Liver (tissue), 7 donors: ENCODE measurements at regions not wholly inside any gene's neighbourhood (a gene's known extent, or its start where the extent isn't known, plus 50 kb on each side); places are given as distances from the start of the nearest gene placed in this dataset.

Experiments used
- DNase-seq: peaks from one replicate; pipeline ENCODE4 v3.0.0-alpha.2; 2017; ENCODE audit warnings: low spot score
- H3K27ac ChIP-seq, 2 donors: one replicate each; pipeline ENCODE4 v1.7.0; 2013; ENCODE audit warnings: inconsistent platforms in 2 of 2, low read length in 2 of 2, control low read depth in 1 of 2, low read depth in 1 of 2, mild to moderate bottlenecking in 1 of 2
- H3K27me3 ChIP-seq, 4 donors: one replicate each; pipeline versions ENCODE4 v1.6.1 to v1.7.0; 2013; ENCODE audit warnings: low read length in 3 of 4, inconsistent platforms in 1 of 4, mild to moderate bottlenecking in 1 of 4, moderate library complexity in 1 of 4; ENCODE audit not compliant: control insufficient read depth in 4 of 4, insufficient read depth in 4 of 4
- H3K36me3 ChIP-seq, 4 donors: one replicate each; pipeline versions ENCODE4 v1.6.1 to v1.7.0; 2013; ENCODE audit warnings: low read length in 3 of 4, mild to moderate bottlenecking in 3 of 4, low read depth in 1 of 4, moderate library complexity in 1 of 4; ENCODE audit not compliant: control insufficient read depth in 4 of 4, insufficient read depth in 3 of 4
- H3K4me1 ChIP-seq, 4 donors: one replicate each; pipeline versions ENCODE4 v1.6.1 to v1.7.0; 2013; ENCODE audit warnings: low read length in 3 of 4, mild to moderate bottlenecking in 3 of 4, moderate library complexity in 1 of 4; ENCODE audit not compliant: control insufficient read depth in 4 of 4, insufficient read depth in 4 of 4
- H3K4me3 ChIP-seq, 3 donors: one replicate each; pipeline versions ENCODE4 v1.6.1 to v1.7.0; 2013; ENCODE audit warnings: low read length in 3 of 3, control low read depth in 1 of 3, low read depth in 1 of 3, mild to moderate bottlenecking in 1 of 3
- H3K9ac ChIP-seq, 2 donors: one replicate each; pipeline ENCODE4 v1.7.0; 2013; ENCODE audit warnings: low read length in 2 of 2, mild to moderate bottlenecking in 2 of 2, moderate library complexity in 2 of 2, control low read depth in 1 of 2, low read depth in 1 of 2
- H3K9me3 ChIP-seq, 4 donors: one replicate each; pipeline versions ENCODE4 v1.6.1 to v1.7.0; 2013; ENCODE audit warnings: low read length in 3 of 4; ENCODE audit not compliant: control insufficient read depth in 4 of 4
- FOXA2 ChIP-seq: IDR thresholded peaks from 2 replicates; pipeline ENCODE4 v1.6.1; 2016; ENCODE audit warnings: antibody characterized with exemption
- GABPA ChIP-seq, 2 donors: IDR thresholded peaks in 1 of 2; conservative IDR thresholded peaks in 1 of 2; 2 replicates each; pipeline ENCODE4 v1.6.1; 2016; ENCODE audit warnings: antibody characterized with exemption in 2 of 2, mild to moderate bottlenecking in 1 of 2, moderate library complexity in 1 of 2
- HNF4A ChIP-seq, 2 donors: conservative IDR thresholded peaks; 2 replicates each; pipeline ENCODE4 v1.6.1; 2016; ENCODE audit warnings: antibody characterized with exemption in 2 of 2, mild to moderate bottlenecking in 2 of 2
- HNF4G ChIP-seq: IDR thresholded peaks from 2 replicates; pipeline ENCODE4 v1.6.1; 2016; ENCODE audit warnings: antibody characterized with exemption
- NR2F2 ChIP-seq: IDR thresholded peaks from 2 replicates; pipeline ENCODE4 v1.6.1; 2016; ENCODE audit warnings: antibody characterized with exemption
- RAD21 ChIP-seq, 2 donors: IDR thresholded peaks; 2 replicates each; pipeline ENCODE4 v1.6.1; 2016; ENCODE audit warnings: antibody characterized with exemption in 2 of 2, mild to moderate bottlenecking in 2 of 2
- RXRA ChIP-seq, 2 donors: IDR thresholded peaks; 2 replicates each; pipeline ENCODE4 v1.6.1; 2017 to 2018; ENCODE audit warnings: antibody characterized with exemption in 2 of 2, mild to moderate bottlenecking in 1 of 2
- SP1 ChIP-seq: IDR thresholded peaks from 2 replicates; pipeline ENCODE4 v1.6.1; 2018; ENCODE audit warnings: antibody characterized with exemption, mild to moderate bottlenecking
- TAF1 ChIP-seq: conservative IDR thresholded peaks from 2 replicates; pipeline ENCODE4 v1.6.1; 2016; ENCODE audit warnings: antibody characterized with exemption, mild to moderate bottlenecking
- YY1 ChIP-seq: IDR thresholded peaks from 2 replicates; pipeline ENCODE4 v1.6.1; 2016; ENCODE audit warnings: antibody characterized with exemption, mild to moderate bottlenecking
- WGBS: extraction: QIAGEN DNeasy Blood & Tissue Kit; methylation state at CpG from one replicate; pipeline ENCODE4 v1.1.7; 2013; 5-methylcytosine and 5-hydroxymethylcytosine counted together
- TF ChIP-seq, protein P1 (sequence below): IDR thresholded peaks from 2 replicates; pipeline ENCODE4 v1.6.1; 2016; ENCODE audit warnings: antibody characterized with exemption, mild to moderate bottlenecking
- TF ChIP-seq, protein P2 (sequence below): IDR thresholded peaks from 2 replicates; pipeline ENCODE4 v1.6.1; 2016; ENCODE audit warnings: antibody characterized with exemption
- TF ChIP-seq, protein P3 (sequence below): IDR thresholded peaks from 2 replicates; pipeline ENCODE4 v1.6.1; 2016; ENCODE audit warnings: antibody characterized with exemption
- donor health status: healthy.
- donor health status: healthy.
- donor health status: healthy.
- donor health status: healthy.

DNA sequence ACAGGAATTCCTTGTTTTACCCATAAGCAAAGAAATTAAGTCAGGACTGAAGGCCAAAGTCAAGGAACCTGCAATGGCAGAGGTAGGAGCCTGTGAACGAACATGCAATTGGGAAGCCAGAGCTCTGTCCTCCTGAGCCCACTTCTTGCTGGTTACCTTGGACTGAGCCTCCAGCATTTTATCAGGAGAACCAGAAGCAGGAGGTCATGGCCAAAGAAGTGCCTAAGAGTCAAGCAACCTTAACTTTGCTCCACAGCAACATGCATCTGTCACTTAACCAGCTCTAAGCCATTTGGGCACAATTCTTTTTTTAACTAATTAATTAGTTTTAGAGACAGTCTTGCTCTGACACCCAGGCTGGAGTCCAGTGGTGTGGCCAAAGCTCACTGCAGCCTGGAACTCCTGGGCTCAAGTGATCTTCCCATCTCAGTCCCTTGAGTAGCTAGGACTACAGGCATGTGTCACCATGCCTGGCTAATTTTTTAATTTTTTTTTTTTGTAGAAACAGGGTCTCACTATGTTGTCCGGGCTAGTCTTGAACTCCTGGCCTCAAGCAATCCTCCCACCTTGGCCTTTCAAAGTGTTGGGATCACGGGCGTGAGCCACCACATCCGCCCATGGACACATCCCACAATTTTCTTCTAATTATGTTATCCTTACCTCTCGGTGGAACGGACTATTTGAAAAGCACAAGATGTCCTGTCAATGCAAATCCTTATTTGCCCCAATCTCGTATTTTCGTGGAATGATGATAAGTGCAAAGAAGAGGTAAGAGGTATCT, 334.2 kb downstream of the CD83 start:
- 95% methylated on average over 9 of the region's 9 CpGs for WGBS
- no peaks in the 10 kb centered on the region for H3K4me1 ChIP-seq
- DNase-seq: no peak
- TF ChIP-seq, protein P1, sequence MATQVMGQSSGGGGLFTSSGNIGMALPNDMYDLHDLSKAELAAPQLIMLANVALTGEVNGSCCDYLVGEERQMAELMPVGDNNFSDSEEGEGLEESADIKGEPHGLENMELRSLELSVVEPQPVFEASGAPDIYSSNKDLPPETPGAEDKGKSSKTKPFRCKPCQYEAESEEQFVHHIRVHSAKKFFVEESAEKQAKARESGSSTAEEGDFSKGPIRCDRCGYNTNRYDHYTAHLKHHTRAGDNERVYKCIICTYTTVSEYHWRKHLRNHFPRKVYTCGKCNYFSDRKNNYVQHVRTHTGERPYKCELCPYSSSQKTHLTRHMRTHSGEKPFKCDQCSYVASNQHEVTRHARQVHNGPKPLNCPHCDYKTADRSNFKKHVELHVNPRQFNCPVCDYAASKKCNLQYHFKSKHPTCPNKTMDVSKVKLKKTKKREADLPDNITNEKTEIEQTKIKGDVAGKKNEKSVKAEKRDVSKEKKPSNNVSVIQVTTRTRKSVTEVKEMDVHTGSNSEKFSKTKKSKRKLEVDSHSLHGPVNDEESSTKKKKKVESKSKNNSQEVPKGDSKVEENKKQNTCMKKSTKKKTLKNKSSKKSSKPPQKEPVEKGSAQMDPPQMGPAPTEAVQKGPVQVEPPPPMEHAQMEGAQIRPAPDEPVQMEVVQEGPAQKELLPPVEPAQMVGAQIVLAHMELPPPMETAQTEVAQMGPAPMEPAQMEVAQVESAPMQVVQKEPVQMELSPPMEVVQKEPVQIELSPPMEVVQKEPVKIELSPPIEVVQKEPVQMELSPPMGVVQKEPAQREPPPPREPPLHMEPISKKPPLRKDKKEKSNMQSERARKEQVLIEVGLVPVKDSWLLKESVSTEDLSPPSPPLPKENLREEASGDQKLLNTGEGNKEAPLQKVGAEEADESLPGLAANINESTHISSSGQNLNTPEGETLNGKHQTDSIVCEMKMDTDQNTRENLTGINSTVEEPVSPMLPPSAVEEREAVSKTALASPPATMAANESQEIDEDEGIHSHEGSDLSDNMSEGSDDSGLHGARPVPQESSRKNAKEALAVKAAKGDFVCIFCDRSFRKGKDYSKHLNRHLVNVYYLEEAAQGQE: no peak
- TF ChIP-seq RAD21 (IDR thresholded peaks at IDR 0.05) (no peak), FOXA2 (no peak), TAF1 (no peak), HNF4A (conservative IDR thresholded peaks at IDR 0.05) (no peak), NR2F2 (no peak), RXRA (IDR thresholded peaks at IDR 0.05) (no peak), HNF4G (no peak), YY1 (no peak)
- TF ChIP-seq, protein P2, sequence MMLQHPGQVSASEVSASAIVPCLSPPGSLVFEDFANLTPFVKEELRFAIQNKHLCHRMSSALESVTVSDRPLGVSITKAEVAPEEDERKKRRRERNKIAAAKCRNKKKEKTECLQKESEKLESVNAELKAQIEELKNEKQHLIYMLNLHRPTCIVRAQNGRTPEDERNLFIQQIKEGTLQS: no peak
- no peaks in the 10 kb centered on the region for H3K27me3 ChIP-seq
- H3K36me3 ChIP-seq: no peaks in the 10 kb centered on the region
- no peak overlapping the region for H3K27ac ChIP-seq
- H3K9ac ChIP-seq: no peak overlapping the region
- H3K4me3 ChIP-seq: no peak overlapping the region
- H3K9me3 ChIP-seq: no peaks in the 10 kb centered on the region

DNA sequence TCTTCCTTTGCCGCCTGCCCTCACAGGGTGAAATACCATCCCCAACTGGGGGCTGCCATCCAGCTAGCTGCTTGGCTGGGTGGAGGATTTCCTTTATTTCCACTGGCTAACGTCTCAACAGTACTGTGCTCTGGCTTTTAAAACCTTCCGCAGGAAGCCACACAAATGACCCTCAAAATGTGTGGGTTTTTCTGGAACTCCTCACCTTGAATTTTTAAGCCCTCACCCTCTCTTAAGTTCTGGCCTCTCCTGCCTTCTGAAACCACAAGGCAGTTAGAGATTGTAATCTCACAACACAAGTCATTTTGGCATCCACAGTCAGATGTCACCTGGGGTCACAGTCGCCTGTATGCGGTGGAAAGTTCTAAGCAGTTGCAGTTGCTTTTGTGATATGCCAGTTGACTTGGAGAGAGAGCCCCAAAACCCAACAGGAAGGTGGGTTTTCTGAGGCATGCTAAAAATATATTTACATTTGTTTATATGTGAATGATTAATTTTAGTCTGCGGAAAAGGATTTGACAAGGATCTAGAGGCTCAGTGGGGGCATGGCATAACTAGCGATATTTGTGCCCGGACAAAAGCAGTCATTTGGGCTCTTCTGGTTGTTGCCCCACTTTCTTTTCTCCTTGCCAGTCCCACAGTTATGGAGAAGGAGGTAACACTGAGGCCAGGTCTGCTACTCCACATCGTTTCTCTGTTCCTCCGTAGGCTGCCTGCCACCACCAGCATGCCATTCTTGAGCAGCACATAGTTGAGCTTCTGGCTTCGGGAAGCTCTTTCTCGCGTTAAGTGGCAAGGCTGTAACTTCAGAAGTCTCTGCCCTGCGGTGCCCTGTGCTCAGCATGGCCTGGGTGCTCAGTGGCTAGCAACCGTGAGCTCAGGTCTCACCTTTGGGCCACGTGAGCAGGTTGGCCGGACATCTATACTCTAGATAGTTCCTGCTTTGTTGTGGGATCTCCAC, 335.3 kb downstream of the CD83 start:
- WGBS: 85% methylated on average over 17 of the region's 17 CpGs
- H3K4me3 ChIP-seq: no peak overlapping the region

More for the DNA sequence above, 335.3 kb downstream of the CD83 start:
- TF ChIP-seq SP1 (no peak), GABPA (IDR thresholded peaks at IDR 0.05 in 1 of 2, conservative IDR thresholded peaks at IDR 0.05 in 1 of 2) (no peak), YY1 (no peak)
- TF ChIP-seq, protein P3, sequence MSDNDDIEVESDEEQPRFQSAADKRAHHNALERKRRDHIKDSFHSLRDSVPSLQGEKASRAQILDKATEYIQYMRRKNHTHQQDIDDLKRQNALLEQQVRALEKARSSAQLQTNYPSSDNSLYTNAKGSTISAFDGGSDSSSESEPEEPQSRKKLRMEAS: no peak
- Histone ChIP-seq H3K9me3 (no peaks in the 10 kb centered on the region), H3K9ac (no peak overlapping the region), H3K27me3 (no peaks in the 10 kb centered on the region), H3K36me3 (no peaks in the 10 kb centered on the region), H3K27ac (no peak overlapping the region), H3K4me1 (no peaks in the 10 kb centered on the region)
- no peak for DNase-seq
